ENCODE measurements at regions not wholly inside any gene's neighbourhood (a gene's known extent, or its start where the extent isn't known, plus 50 kb on each side); places are given as distances from the start of the nearest gene placed in this dataset.

- DNase-seq (ENCODE audit: low spot score in 2 of 2), result peak in 1 of 2 donors; percentile 14
- Histone ChIP-seq H3K4me3 (no peak overlapping the region), H3K36me3 (no peaks in the 10 kb centered on the region), H3K27me3 (no peaks in the 10 kb centered on the region), H3K9me3 (no peaks in the 10 kb centered on the region), H3K4me1 (no peaks in the 10 kb centered on the region), H3K27ac (no peak overlapping the region)
- TF ChIP-seq POLR2A (IDR thresholded peaks at IDR 0.05), result no peak
- no peak for TF ChIP-seq CTCF (IDR thresholded peaks at IDR 0.05)
- no peak for TF ChIP-seq POLR2AphosphoS5 (IDR thresholded peaks at IDR 0.05)
- intact Hi-C loops (cut with DNase I; ENCODE audit: low total_unique reads), result no loop called here
Observed at GRCh38 chr3:127410678-127411077, 122.8 kb upstream of the PRR20G start.

GRCh38 chr3:127410137-127410488 lies 122.3 kb upstream of the PRR20G start:
- TF ChIP-seq POLR2AphosphoS5 (IDR thresholded peaks at IDR 0.05) (no peak), CTCF (IDR thresholded peaks at IDR 0.05) (no peak), POLR2A (IDR thresholded peaks at IDR 0.05) (no peak)
- H3K4me3 ChIP-seq, result no peak overlapping the region
- intact Hi-C loops (cut with DNase I; ENCODE audit: low total_unique reads), result no loop called here
- H3K36me3 ChIP-seq, result no peaks in the 10 kb centered on the region
- H3K4me1 ChIP-seq, result no peaks in the 10 kb centered on the region
- DNase-seq (ENCODE audit: low spot score in 2 of 2), result peak in 1 of 2 donors; percentile 12
- no peaks in the 10 kb centered on the region for H3K9me3 ChIP-seq
- H3K27me3 ChIP-seq, result no peaks in the 10 kb centered on the region
- H3K27ac ChIP-seq, result no peak overlapping the region

GRCh38 chr3:127409421-127410136 lies 121.7 kb upstream of the PRR20G start:
- no peak for TF ChIP-seq POLR2A (IDR thresholded peaks at IDR 0.05)
- TF ChIP-seq POLR2AphosphoS5 (IDR thresholded peaks at IDR 0.05), result no peak
- TF ChIP-seq CTCF (IDR thresholded peaks at IDR 0.05), result no peak
- no peak overlapping the region for H3K27ac ChIP-seq
- no peaks in the 10 kb centered on the region for H3K4me1 ChIP-seq
- intact Hi-C loops (cut with DNase I; ENCODE audit: low total_unique reads), result no loop called here
- no peak overlapping the region for H3K4me3 ChIP-seq
- H3K27me3 ChIP-seq, result no peaks in the 10 kb centered on the region
- H3K9me3 ChIP-seq, result no peaks in the 10 kb centered on the region
- H3K36me3 ChIP-seq, result no peaks in the 10 kb centered on the region
- DNase-seq (ENCODE audit: low spot score in 2 of 2), result peak in 1 of 2 donors; percentile 5

GRCh38 chr3:127408684-127409420 lies 121.0 kb upstream of the PRR20G start:
- no peak for TF ChIP-seq POLR2AphosphoS5 (IDR thresholded peaks at IDR 0.05)
- no peak for TF ChIP-seq POLR2A (IDR thresholded peaks at IDR 0.05)
- TF ChIP-seq CTCF (IDR thresholded peaks at IDR 0.05), result no peak
- Histone ChIP-seq H3K36me3 (no peaks in the 10 kb centered on the region), H3K4me3 (no peak overlapping the region), H3K27me3 (no peaks in the 10 kb centered on the region), H3K4me1 (no peaks in the 10 kb centered on the region), H3K27ac (no peak overlapping the region), H3K9me3 (no peaks in the 10 kb centered on the region)
- peak in 1 of 2 donors; percentile 36 for DNase-seq (ENCODE audit: low spot score in 2 of 2)
- intact Hi-C loops (cut with DNase I; ENCODE audit: low total_unique reads), result no loop called here

GRCh38 chr3:127408022-127408683 lies 120.3 kb upstream of the PRR20G start:
- no peaks in the 10 kb centered on the region for H3K4me1 ChIP-seq

More at GRCh38 chr3:127408022-127408683, 120.3 kb upstream of the PRR20G start:
- Histone ChIP-seq H3K9me3 (no peaks in the 10 kb centered on the region), H3K4me3 (no peak overlapping the region), H3K27ac (no peak overlapping the region), H3K36me3 (no peaks in the 10 kb centered on the region), H3K27me3 (no peaks in the 10 kb centered on the region)
- TF ChIP-seq POLR2A (IDR thresholded peaks at IDR 0.05) (no peak), POLR2AphosphoS5 (IDR thresholded peaks at IDR 0.05) (no peak), CTCF (IDR thresholded peaks at IDR 0.05) (no peak)
- intact Hi-C loops (cut with DNase I; ENCODE audit: low total_unique reads), result no loop called here
- peak in 1 of 2 donors; percentile 45 for DNase-seq (ENCODE audit: low spot score in 2 of 2)

Measured in breast epithelium (tissue), 4 donors.